ENCODE measurements at regions not wholly inside any gene's neighbourhood (a gene's known extent, or its start where the extent isn't known, plus 50 kb on each side); places are given as distances from the start of the nearest gene placed in this dataset.

DNA sequence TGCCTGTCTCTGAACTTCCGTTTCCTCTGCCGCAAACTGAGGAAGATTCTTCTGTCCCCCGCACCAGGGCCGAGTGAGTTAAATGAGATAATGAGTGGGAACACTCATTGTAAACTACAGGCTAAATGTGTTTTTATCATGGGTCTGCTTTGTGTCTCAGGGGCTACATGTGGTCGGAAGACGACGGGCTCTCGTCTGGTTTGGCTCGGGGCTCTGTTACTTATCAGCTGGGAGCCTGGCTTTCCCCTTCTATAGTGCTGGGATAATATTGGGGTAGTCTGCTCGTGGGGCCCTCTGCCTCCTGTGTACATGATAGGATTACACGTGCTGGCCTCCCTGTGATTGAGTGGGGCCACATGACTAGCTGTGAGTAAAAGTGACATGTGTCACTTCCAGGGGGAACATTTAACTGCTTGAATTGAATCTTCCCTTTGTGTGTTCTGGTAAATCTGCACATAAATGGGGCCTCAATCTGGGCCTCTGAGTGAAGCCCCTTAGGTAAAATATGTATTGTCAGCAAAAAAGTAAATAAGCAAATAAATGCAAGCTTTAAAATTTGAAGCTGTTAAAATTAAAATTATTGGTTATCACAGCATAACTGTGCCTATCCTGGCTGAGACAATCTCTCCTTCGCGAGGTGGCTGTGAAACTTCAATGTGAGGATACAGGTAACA lies 86.9 kb upstream of the SH3PXD2B start:
- TF ChIP-seq, protein P1, sequence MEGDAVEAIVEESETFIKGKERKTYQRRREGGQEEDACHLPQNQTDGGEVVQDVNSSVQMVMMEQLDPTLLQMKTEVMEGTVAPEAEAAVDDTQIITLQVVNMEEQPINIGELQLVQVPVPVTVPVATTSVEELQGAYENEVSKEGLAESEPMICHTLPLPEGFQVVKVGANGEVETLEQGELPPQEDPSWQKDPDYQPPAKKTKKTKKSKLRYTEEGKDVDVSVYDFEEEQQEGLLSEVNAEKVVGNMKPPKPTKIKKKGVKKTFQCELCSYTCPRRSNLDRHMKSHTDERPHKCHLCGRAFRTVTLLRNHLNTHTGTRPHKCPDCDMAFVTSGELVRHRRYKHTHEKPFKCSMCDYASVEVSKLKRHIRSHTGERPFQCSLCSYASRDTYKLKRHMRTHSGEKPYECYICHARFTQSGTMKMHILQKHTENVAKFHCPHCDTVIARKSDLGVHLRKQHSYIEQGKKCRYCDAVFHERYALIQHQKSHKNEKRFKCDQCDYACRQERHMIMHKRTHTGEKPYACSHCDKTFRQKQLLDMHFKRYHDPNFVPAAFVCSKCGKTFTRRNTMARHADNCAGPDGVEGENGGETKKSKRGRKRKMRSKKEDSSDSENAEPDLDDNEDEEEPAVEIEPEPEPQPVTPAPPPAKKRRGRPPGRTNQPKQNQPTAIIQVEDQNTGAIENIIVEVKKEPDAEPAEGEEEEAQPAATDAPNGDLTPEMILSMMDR (IDR thresholded peaks at IDR 0.05) = no peak
- TF ChIP-seq POLR2A (IDR thresholded peaks at IDR 0.05) = no peak

Measured in esophagus squamous epithelium (tissue), 4 donors.